ENCODE measurements at regions not wholly inside any gene's neighbourhood (a gene's known extent, or its start where the extent isn't known, plus 50 kb on each side); places are given as distances from the start of the nearest gene placed in this dataset.
A peak's percentile ranks its signal among the peaks of the same experiment; 100 is the strongest.

DNA sequence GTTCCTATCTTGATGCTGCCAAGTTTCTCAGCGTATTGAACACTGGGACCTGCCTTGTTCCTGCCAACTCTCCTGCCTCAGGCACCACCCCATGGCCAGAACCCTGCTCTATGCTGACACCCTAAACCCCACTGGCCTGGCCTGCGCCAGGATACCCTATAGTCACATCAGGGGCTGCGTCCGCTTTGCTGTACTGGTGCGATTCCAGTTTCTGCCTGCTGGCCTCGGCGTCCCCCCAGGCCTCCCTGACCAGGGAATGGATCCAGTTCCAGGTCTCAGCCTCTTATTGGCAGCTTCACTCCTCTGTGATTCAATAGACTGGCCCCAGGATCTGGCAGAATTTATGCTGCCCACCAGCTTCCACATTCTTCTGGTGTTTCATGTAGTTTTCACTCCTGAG, 55.0 kb downstream of the GPR6 start:
- DNase-seq = no peak

DNA sequence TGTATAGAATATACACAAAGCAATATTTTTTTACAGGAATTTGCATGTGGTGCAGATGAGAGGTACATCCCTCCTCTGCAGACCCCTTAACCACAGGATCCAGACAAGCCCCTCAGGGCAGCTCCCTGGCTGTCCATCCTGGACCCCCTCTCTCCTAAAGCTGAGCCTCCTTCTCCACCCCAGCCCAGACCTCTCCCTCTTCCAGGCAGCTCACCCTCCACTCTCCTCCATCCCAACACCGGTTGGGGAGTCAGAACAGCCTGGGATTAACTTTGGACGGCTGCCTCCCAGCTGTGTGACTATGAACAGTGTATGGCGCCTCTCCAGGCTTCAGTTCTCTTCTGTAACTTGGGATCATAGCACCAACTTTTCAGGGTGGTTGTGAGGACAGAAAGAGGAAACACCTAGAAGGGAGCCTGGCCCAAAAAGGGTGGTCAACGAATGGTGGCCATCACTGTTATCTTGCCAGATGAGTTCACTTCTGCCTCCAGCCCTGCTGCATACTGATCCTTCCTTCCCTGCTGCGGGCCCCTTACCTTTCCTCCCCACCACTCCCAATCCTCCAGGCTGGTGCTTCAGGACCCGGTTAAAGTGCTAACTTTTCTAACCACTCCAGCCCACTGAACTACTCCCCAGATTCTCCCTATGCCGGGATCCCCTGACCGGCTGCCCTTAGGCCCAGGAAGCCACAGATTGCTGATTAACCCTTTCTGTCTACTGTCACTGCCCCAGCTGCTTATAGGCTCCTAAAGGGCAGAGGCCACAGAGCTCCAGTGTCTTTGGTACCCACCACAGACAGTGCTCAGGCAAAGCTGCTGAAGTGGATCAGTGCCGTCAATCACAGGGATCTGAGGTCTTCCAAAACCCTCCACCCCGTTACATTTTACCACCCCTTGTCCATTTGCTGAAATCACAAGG, 55.9 kb downstream of the GPR6 start:
- DNase-seq = no peak

DNA sequence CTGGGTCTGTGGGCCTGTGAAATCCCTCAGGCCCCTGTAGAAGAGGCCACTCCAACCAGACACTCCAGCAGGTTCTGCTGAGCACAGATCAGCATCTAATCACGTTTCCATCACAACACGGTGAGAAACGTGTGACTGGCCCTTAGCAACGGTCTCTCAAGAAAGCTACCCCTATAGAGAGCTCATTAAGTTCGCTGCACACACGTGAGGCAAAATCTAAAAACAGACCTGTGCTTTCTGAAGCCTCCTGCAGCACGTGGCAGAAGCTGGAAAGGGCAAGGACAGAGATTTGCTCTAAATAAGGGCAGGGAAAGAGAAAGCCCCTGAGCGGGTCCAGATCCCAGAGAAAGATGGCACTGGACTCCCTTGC, 56.5 kb downstream of the GPR6 start:
- no peak for DNase-seq

DNA sequence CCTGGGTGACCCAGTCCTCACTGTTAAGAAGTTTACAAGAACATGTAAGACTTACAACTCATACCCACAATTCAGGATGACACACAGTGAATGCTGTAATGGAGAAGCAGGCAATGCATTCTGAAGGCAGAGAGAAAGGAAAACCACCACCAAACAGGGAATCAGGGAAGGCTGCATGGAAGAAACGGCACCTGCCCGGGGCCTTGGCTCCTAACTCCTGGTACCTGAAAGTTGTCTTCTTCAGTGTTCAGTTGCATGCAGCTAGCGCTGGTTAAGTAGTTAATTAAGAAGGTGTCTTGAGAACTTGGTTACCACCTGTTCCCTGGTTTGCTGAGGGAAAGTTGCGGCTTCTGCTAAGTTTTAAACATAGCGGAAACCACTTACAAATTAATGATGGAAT, 57.2 kb downstream of the GPR6 start:
- DNase-seq = no peak

DNA sequence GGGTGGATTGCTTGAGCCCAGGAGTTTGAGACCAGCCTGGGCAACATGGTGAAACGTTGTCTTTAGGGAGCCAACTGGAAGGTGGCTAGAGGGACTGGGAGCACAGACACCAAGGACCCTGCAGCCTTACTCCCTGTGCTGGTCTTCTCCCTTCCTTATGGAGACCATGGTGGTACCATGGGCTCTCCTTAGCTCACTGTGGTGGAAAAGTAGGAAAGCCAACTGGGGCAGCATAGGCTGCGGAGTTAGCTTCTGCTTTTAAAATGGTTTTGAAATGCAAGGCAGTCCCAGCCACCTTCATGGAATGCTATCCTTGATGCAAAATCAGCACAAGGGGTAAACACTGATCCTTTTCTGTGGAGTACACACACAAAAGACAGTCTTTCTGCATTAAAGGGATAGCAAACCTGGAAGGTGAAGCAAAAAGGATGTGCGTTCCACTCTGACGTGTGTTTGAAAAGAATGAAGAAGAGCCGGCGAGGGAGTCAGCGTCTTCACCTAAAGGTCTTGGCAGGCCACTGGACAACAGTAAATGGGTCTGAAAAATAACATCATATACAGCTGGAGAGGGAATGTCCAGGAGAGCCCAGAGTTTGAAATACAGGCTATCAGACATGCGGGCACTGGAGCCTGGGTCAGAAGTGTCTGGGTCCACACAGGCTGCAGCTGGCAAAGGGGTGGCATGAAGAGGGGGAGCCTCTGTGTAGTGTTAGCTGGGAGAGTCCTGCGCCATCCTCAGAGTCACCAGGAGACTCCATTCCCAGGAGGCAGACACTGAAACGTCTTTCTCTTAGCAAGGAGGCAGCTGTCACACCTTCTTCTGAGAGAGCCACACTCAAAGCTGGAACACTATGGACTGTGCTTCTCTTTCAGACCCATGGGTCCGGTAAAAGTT, 58.5 kb downstream of the GPR6 start:
- DNase-seq = no peak

DNA sequence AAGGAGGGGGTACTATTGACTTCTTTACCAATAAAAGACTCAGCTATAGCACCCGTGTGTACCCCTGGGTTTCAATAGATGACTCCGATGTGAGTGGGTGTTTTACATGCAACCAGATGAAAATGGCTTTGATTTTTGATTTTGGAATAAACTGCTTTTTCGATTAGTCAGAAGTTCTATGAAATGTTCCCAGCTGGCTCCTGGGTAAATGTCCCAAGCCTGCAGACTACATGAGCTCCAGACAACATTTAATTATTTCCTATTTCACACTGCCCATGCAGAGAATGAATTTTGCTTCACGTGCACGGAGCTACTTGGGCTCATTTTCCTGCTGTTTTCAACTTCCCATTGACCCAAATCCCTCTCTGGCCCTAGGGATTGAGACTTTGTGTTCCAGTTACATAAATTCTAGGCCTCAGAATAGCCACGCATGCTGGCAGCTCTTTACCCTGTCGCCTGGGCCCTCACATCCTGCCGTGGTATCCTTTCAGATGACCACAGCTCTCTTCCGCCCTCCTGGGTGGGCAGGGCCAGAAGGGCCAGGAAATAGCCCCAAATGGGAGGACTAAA, 59.7 kb downstream of the GPR6 start:
- no peak for DNase-seq

DNA sequence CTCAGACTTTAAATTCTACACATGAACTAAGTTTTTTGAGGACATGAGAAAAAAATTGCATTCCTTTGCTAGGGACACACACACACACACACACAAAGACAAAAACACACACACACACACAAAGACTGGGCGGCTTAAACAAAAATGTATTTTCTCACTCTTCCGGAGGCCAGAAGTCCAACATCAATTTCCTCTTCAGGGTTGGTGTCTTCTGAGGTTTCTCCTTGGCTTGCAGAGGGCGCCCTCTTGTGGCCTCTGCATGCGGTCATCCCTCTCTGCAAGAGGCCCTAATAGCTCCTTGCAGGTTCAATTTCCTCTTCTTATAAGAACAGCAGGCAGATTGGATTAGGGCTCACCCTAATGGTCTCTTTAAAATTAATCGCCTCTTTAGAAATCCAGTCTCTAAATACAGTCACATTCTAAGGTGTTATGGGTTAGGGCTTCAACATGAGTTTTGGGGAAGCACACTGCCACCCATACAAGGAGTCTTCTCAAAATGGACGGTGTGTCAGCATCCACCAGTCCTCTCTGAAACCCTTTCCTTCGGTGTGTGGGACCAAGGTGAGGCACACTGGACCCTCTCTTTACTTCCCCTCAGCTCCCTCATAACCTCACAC, 61.4 kb downstream of the GPR6 start:
- DNase-seq = peak; percentile 90

DNA sequence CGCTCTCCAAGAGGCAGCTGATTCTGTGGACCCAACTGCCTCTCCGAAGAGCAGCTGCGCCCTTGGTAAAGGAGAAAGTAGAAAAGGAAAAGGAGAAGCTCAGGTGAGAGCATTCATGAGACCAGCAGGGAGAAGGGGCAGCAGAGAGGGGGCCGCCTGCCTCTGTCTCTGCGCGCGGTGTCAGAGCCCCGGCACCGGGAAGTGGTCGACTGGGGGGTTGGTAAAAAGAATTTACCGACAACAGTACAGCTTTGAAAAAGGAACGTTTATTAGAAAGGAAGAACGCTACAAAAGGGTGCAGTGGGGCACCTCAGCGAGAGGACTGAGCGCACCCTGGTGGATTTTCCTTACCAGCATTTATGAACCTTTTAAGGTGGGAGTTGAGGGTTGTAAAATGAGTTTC, 61.9 kb downstream of the GPR6 start:
- DNase-seq = peak; percentile 18

DNA sequence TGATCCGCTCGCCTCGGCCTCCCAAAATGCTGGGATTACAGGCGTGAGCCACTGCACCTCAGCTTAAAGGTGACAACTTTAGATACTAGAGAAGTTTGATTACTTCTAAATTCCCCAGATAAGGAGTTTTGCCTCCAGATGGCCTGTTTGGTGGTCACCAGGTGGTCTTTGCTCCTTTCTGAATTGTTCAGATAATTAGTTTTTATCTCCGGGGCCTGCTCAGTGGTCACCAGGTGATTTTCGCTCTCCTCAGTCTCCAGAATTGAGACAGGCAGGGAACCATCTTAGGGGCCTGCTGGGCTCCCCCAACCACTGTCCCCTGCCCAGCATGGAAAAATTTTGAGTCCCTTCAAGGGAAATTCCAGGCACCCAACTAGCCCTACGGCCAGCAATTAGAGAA, 62.6 kb downstream of the GPR6 start:
- DNase-seq = no peak

DNA sequence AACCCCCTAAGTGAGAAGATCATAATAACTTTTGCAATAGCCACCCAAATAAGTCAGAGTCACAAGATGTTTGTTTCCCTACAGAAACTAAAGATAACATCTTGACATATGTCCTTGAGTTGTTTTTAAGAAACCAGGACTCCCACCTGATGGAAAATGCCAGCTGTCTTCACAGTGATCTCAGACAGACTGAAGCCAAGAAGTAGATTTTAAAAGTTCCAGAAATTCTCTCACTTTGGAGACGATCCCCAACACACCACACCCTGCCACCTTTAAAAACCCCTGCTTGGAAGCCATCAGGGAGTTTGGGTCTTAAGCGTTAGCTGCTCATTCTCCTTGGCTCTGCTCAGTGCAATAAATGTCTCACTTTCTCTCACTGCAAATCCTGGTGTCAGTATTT, 63.0 kb downstream of the GPR6 start:
- DNase-seq = no peak

DNA sequence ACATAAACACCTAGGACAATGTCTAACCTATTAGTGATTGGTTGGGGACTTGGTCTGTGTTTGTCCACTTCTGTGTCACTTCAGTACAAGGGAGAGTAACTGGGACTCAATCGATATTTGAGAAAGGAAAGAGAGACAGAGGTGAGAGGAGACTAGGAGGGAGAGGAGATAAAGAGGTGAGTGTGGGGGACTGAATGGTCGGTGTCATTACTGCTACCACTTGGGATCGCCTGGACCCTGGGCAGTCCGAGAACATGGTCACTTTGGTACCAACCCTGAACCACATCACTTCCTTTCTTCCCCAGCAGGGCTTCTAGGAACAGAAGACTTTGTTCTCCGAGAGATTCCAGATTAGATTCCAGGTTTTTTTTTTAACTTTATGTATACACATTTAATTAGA, 63.7 kb downstream of the GPR6 start:
- no peak for DNase-seq

DNA sequence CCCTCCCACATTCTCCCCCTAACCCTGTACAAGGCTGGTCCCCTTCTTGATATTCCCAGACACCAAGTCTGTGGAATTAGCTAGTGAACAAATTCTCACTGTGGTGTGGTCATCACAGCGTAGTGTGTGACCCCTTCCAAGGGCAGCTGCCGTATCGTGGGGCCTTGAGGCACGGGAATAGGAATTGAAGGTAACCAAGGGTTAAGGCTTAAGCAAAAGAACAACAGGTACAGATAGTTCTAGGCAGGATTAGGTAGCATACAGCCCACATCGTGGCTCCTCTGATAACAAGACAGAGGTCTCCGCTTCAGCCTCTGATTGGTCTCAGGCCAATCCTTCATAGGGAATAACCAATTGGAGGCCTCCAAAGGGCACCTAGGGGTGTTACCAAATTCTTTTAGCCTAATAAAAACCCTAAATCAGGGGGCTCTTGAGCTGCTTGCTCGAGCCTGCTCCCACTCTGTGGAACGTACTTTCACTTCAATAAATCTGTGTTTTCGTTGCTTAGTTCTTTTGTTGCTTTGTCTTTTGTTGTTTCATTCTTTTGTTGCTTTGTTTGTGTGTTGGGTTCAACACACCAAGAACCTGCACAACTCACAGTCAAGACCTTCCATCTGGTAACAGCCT, 64.7 kb downstream of the GPR6 start:
- DNase-seq = no peak

DNA sequence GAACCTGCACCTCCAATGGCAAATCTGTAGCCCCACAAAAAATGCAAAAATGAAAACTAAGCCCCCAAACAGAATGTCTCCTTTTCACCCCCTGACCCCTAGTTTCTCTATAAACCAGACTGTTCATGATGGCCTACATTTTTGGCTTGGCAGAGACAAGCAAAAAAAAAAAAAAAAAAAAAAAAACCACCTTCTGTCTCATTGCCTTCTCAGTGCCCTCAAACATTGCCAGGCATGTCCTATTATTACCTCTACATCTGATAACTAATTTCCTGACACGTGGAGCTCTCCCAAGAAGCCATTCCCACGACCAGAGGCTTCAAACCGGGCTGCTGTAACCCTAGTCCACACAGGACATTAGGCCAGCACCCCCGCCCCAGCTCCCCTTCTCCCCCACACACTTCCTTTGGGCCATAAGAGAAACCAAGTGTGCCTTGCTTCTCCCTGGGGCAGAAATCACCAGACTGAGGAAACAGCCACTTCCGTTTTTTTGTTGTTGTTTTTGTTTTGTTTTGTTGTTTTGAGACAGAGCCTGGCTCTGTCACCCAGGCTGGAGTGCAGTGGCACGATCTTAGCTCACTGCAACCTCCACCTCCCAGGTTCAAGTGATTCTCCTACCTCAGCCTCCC, 65.4 kb downstream of the GPR6 start:
- DNase-seq = no peak

DNA sequence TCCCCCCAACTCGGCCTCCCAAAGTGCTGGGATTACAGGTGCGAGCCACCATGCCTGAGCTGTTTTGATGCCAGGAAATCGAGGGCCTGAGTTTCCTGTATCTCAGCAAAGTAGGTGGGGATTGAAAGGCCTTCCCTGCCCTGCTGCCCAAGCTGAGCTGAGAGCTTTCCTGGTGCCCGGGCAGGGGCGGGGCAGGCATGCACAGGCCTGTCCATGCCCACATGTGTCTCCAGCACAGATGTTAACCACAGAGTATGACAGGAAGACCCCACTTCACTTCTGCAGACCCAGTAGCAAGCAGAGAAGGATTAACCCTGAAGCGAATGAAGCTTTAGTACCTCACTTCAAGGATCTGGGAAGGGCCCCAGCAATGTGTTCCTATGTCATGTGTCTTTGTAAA, 66.0 kb downstream of the GPR6 start:
- no peak for DNase-seq

DNA sequence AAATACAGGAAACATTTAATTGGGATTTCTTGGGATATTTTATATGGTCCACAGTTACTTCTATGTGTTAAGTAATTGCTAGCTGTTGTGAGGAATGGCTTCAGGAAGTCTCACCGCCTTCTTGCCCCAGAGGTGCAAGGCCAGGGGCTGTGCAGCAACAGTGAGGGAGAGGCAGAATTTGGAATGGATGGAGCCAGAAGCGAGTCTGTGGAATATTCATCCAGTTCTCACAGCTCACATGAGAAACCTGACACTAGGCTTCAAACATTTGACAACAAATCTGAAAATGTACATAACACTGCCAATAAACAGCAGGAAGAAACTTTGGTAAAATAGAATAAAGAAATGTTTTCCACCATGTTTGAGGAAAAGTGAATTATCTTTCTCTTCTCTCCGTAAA, 66.5 kb downstream of the GPR6 start:
- DNase-seq = no peak

DNA sequence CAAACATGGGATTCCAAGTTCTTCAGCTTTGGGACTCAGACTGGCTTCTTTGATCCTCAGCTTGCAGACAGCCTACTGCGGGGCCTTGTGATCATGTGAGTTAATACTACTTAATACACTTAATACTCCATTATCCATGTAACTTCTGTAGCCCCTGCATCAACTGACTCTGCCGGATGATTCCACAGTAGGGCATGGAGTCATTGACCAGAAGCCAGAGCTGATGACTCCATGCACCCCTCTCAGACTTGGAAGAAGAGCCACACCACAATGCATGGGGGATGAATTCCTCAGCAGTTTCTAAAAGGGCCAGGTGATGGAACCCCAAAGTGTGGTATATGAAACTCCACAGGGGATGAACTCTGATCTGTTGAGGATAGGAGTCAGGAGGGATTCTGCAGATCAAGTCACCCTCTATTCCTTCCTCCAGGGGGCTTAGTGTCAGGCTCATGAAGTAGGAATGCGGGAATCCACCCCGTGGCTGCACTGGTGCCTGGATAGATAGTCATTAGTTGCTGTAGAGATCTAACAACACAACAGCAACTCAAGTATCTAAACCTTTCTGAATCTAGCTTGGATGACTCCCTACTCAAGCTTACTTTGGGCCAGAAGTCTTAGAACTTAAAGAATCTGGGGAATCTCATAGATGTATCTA, 70.2 kb downstream of the GPR6 start:
- DNase-seq = no peak

DNA sequence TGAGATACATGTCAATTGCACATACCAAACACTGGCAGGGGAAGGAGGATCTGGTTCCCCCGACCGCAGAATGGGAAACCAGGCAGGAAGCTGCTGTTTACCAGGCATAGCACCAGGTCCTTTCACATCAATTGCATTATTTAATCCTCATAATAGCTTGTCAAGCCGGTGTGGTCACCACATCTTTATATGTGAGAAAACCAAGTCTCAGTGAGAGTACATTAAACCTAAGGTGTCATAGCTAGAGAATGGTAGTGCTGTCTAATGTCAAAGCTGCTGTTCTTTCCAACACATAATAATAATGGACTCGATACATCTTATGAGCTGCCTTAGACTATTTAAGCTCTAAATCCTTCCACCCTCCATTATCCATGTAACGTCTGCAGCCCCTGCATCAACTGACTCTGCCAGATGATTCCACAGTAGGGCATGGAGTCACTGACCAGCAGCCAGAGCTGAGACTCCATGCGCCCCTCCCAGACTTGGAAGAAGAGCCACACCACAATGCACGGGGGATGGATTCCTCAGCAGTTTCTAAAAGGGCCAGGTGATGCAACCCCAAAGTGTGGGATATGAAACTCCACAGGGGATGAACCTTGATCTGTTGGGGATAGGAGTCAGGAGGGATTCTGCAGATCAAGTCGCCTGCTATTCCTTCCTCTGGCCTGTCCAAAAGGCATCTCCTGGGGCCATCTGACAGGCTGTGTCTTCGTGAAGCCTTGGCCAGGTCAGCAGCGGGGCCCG, 71.8 kb downstream of the GPR6 start:
- DNase-seq = no peak

Data from MV-4-11 (cell line).